ENCODE measurements at regions not wholly inside any gene's neighbourhood (a gene's known extent, or its start where the extent isn't known, plus 50 kb on each side); places are given as distances from the start of the nearest gene placed in this dataset.
"Not testable (repeated sequence)": the region's sequence is repeated elsewhere in the genome, so short reads cannot be mapped to it uniquely, and the experiment has no call there.

- H2AFZ ChIP-seq; H3K4me3 ChIP-seq; H4K20me1 ChIP-seq (ENCODE audit: insufficient read depth); BruUV-seq (replicated peaks); H3F3A ChIP-seq (ENCODE audit: insufficient read depth, low read depth); H3K36me3 ChIP-seq (ENCODE audit: low read depth); H3K4me2 ChIP-seq; H3K27me3 ChIP-seq (ENCODE audit: insufficient read depth, low read depth); H3K4me1 ChIP-seq (replicated peaks; ENCODE audit: insufficient read depth); H3K27ac ChIP-seq; intact Hi-C loops (cut with micrococcal nuclease; ENCODE audit: unreplicated experiment); CTCF ChIA-PET; H3K9me3 ChIP-seq (ENCODE audit: insufficient read depth, low read depth); H3K9me2 ChIP-seq (ENCODE audit: insufficient read depth); POLR2A ChIA-PET (ENCODE audit: unreplicated experiment); H3K79me2 ChIP-seq (ENCODE audit: low read depth); DNase-seq: not testable (repeated sequence)
Measured at GRCh38 chr17:22227699-22228553, 535.6 kb downstream of the KCNJ18 start.

- H2AFZ ChIP-seq; DNase-seq; intact Hi-C loops (cut with micrococcal nuclease; ENCODE audit: unreplicated experiment); H3K27me3 ChIP-seq (ENCODE audit: insufficient read depth, low read depth); BruUV-seq (replicated peaks); H3K9me3 ChIP-seq (ENCODE audit: insufficient read depth, low read depth); H3K9me2 ChIP-seq (ENCODE audit: insufficient read depth); CTCF ChIA-PET; H3K27ac ChIP-seq; H3K79me2 ChIP-seq (ENCODE audit: low read depth); H3K4me1 ChIP-seq (replicated peaks; ENCODE audit: insufficient read depth); H4K20me1 ChIP-seq (ENCODE audit: insufficient read depth); H3K4me2 ChIP-seq; POLR2A ChIA-PET (ENCODE audit: unreplicated experiment); H3K4me3 ChIP-seq; H3K36me3 ChIP-seq (ENCODE audit: low read depth); H3F3A ChIP-seq (ENCODE audit: insufficient read depth, low read depth): not testable (repeated sequence)
Measured at GRCh38 chr17:22229821-22230220, 537.5 kb downstream of the KCNJ18 start.

- no peaks in the 10 kb centered on the region for H3K79me2 ChIP-seq (ENCODE audit: low read depth)
- BruUV-seq (replicated peaks): no TSS peak
- no peaks in the 10 kb centered on the region for H3K9me3 ChIP-seq (ENCODE audit: insufficient read depth, low read depth)
- no peak overlapping the region for H3K4me2 ChIP-seq
- H3K27me3 ChIP-seq (ENCODE audit: insufficient read depth, low read depth): no peaks in the 10 kb centered on the region
- H3F3A ChIP-seq (ENCODE audit: insufficient read depth, low read depth): no peaks in the 10 kb centered on the region
- no peaks in the 10 kb centered on the region for H3K4me1 ChIP-seq (replicated peaks; ENCODE audit: insufficient read depth)
- no peaks in the 10 kb centered on the region for H4K20me1 ChIP-seq (ENCODE audit: insufficient read depth)
- no peaks in the 10 kb centered on the region for H3K9me2 ChIP-seq (ENCODE audit: insufficient read depth)
- ChIA-PET POLR2A (ENCODE audit: unreplicated experiment) (no interaction called here), CTCF (no interaction called here)
- TF ChIP-seq CTCF (conservative IDR thresholded peaks at IDR 0.05) (no peak), EZH2 (IDR thresholded peaks at IDR 0.05; ENCODE audit: low read depth) (no peak)
- intact Hi-C loops (cut with micrococcal nuclease; ENCODE audit: unreplicated experiment): no loop called here
- H3K36me3 ChIP-seq (ENCODE audit: low read depth): no peaks in the 10 kb centered on the region
- H3K27ac ChIP-seq: no peak overlapping the region
- H2AFZ ChIP-seq: no peak overlapping the region
- H3K4me3 ChIP-seq: no peak overlapping the region
- DNase-seq: no peak
Measured at GRCh38 chr17:22233382-22233781, 541.1 kb downstream of the KCNJ18 start.

- Histone ChIP-seq H3K27ac (no peak overlapping the region), H3K4me1 (replicated peaks; ENCODE audit: insufficient read depth) (no peaks in the 10 kb centered on the region), H3K27me3 (ENCODE audit: insufficient read depth, low read depth) (no peaks in the 10 kb centered on the region), H4K20me1 (ENCODE audit: insufficient read depth) (no peaks in the 10 kb centered on the region), H3F3A (ENCODE audit: insufficient read depth, low read depth) (no peaks in the 10 kb centered on the region), H3K36me3 (ENCODE audit: low read depth) (no peaks in the 10 kb centered on the region), H2AFZ (no peak overlapping the region), H3K4me2 (no peak overlapping the region), H3K9me3 (ENCODE audit: insufficient read depth, low read depth) (no peaks in the 10 kb centered on the region), H3K79me2 (ENCODE audit: low read depth) (no peaks in the 10 kb centered on the region), H3K4me3 (no peak overlapping the region), H3K9me2 (ENCODE audit: insufficient read depth) (no peaks in the 10 kb centered on the region)
- CTCF ChIA-PET: no interaction called here
- BruUV-seq (replicated peaks): no TSS peak
- TF ChIP-seq CTCF (conservative IDR thresholded peaks at IDR 0.05): no peak
- no peak for TF ChIP-seq EZH2 (IDR thresholded peaks at IDR 0.05; ENCODE audit: low read depth)
- DNase-seq: no peak
- POLR2A ChIA-PET (ENCODE audit: unreplicated experiment): no interaction called here
- intact Hi-C loops (cut with micrococcal nuclease; ENCODE audit: unreplicated experiment): no loop called here
Measured at GRCh38 chr17:22242472-22242871, 550.1 kb downstream of the KCNJ18 start.
